Trophoblast cell (in vitro differentiated cells and primary cell): ENCODE measurements at regions not wholly inside any gene's neighbourhood (a gene's known extent, or its start where the extent isn't known, plus 50 kb on each side); places are given as distances from the start of the nearest gene placed in this dataset.

Source experiments
- DNase-seq, 2 donors: peaks; one replicate each; pipeline ENCODE4 v3.0.0-alpha.2; 2016
- H2AFZ ChIP-seq: 2 replicates; pipeline ENCODE4 v1.6.1; 2013; ENCODE audit warnings: low read length, moderate library complexity, mild to moderate bottlenecking; ENCODE audit not compliant: insufficient read depth, poor library complexity
- H2AK5ac ChIP-seq: 2 replicates; pipeline ENCODE4 v1.6.1; 2013; ENCODE audit warnings: mild to moderate bottlenecking, low read length
- H2BK120ac ChIP-seq: 2 replicates; pipeline ENCODE4 v1.6.1; 2013; ENCODE audit warnings: low read length, mild to moderate bottlenecking, moderate library complexity; ENCODE audit not compliant: insufficient read depth, poor library complexity
- H2BK12ac ChIP-seq: 2 replicates; pipeline ENCODE4 v1.6.1; 2013; ENCODE audit warnings: mild to moderate bottlenecking, low read length, moderate library complexity
- H2BK5ac ChIP-seq: 2 replicates; pipeline ENCODE4 v1.6.1; 2013; ENCODE audit warnings: low read length, low read depth, moderate library complexity, mild to moderate bottlenecking; ENCODE audit not compliant: poor library complexity
- H3K14ac ChIP-seq: 2 replicates; pipeline ENCODE4 v1.6.1; 2013; ENCODE audit warnings: mild to moderate bottlenecking, low read length
- H3K18ac ChIP-seq: 2 replicates; pipeline ENCODE4 v1.6.1; 2013; ENCODE audit warnings: mild to moderate bottlenecking, low read length
- H3K23ac ChIP-seq: 2 replicates; pipeline ENCODE4 v1.6.1; 2013; ENCODE audit warnings: low read length
- H3K27ac ChIP-seq: 2 replicates; pipeline ENCODE4 v1.5.1; 2013; ENCODE audit warnings: low read depth, mild to moderate bottlenecking, inconsistent platforms, low read length, moderate library complexity
- H3K27me3 ChIP-seq: 2 replicates; pipeline ENCODE4 v1.6.1; 2013; ENCODE audit warnings: inconsistent platforms, mild to moderate bottlenecking, low read length, moderate library complexity; ENCODE audit not compliant: insufficient read depth
- H3K36me3 ChIP-seq, 2 experiments: 1 replicate in 1 of 2; 2 replicates in 1 of 2; pipeline ENCODE4 v1.6.1; 2013; ENCODE audit warnings: low read length in 2 of 2, mild to moderate bottlenecking in 2 of 2, moderate library complexity in 1 of 2; ENCODE audit not compliant: insufficient read depth in 2 of 2, control insufficient read depth in 1 of 2
- H3K4ac ChIP-seq: 2 replicates; pipeline ENCODE4 v1.6.1; 2013; ENCODE audit warnings: low read depth, mild to moderate bottlenecking, low read length, moderate library complexity
- H3K4me1 ChIP-seq, 2 experiments: 1 replicate in 1 of 2; 2 replicates in 1 of 2; pipeline ENCODE4 v1.6.1; 2013; ENCODE audit warnings: low read length in 2 of 2, mild to moderate bottlenecking in 2 of 2, moderate library complexity in 1 of 2; ENCODE audit not compliant: insufficient read depth in 2 of 2, control insufficient read depth in 1 of 2
- H3K4me2 ChIP-seq: 2 replicates; pipeline ENCODE4 v1.6.1; 2013; ENCODE audit warnings: inconsistent platforms, mild to moderate bottlenecking, low read length, moderate library complexity
- H3K4me3 ChIP-seq: 2 replicates; pipeline ENCODE4 v1.5.1; 2013; ENCODE audit warnings: mild to moderate bottlenecking, low read depth, low read length, inconsistent platforms
- H3K79me1 ChIP-seq: one replicate; pipeline ENCODE4 v1.6.1; 2013; ENCODE audit warnings: low read length
- H3K79me2 ChIP-seq: 2 replicates; pipeline ENCODE4 v1.6.1; 2013; ENCODE audit warnings: low read length, mild to moderate bottlenecking; ENCODE audit not compliant: control insufficient read depth, insufficient read depth, poor library complexity
- H3K9ac ChIP-seq: 2 replicates; pipeline ENCODE4 v1.6.1; 2013; ENCODE audit warnings: mild to moderate bottlenecking, low read length
- H3K9me3 ChIP-seq: 2 replicates; pipeline ENCODE4 v1.6.1; 2013; ENCODE audit warnings: low read depth, mild to moderate bottlenecking, control low read depth, inconsistent platforms, low read length; ENCODE audit not compliant: insufficient read depth
- H4K12ac ChIP-seq: 2 replicates; pipeline ENCODE4 v1.6.1; 2013; ENCODE audit warnings: low read depth, mild to moderate bottlenecking, low read length, moderate library complexity
- H4K8ac ChIP-seq: 2 replicates; pipeline ENCODE4 v1.6.1; 2013; ENCODE audit warnings: low read depth, mild to moderate bottlenecking, low read length, moderate library complexity
- H4K91ac ChIP-seq: one replicate; pipeline ENCODE4 v1.6.1; 2013; ENCODE audit warnings: low read depth, mild to moderate bottlenecking, low read length, moderate library complexity
- WGBS: extraction: QIAGEN DNeasy Blood & Tissue Kit; methylation state at CpG from one replicate; pipeline ENCODE4 v1.1.7; 2013; ENCODE audit warnings: missing lambda C conversion rate; ENCODE audit not compliant: insufficient read length, insufficient coverage; ENCODE audit errors: extremely low coverage; 5-methylcytosine and 5-hydroxymethylcytosine counted together

- Histone ChIP-seq H2BK5ac (no peak overlapping the region), H2AK5ac (no peak overlapping the region), H3K18ac (no peak overlapping the region), H3K79me1 (no peaks in the 10 kb centered on the region), H3K9me3 (no peaks in the 10 kb centered on the region), H2BK120ac (no peak overlapping the region), H3K4me3 (no peak overlapping the region), H4K12ac (no peak overlapping the region), H3K4me1 (no peaks in the 10 kb centered on the region), H2BK12ac (no peak overlapping the region), H3K27me3 (no peaks in the 10 kb centered on the region), H3K23ac (no peak overlapping the region), H4K8ac (no peak overlapping the region), H3K14ac (no peak overlapping the region), H3K4ac (no peak overlapping the region), H3K27ac (no peak overlapping the region), H3K79me2 (no peaks in the 10 kb centered on the region), H3K9ac (no peak overlapping the region), H3K36me3 (no peaks in the 10 kb centered on the region), H4K91ac (no peak overlapping the region), H3K4me2 (no peak overlapping the region), H2AFZ (no peak overlapping the region)
- DNase-seq, result no peak
- no CpG with 5 or more reads among the region's 3 CpGs for WGBS
These were observed 121.2 kb upstream of the GPR26 start for GRCh38 chr10:123544986-123545385.

- no peaks in the 10 kb centered on the region for H3K79me1 ChIP-seq
- no peaks in the 10 kb centered on the region for H3K36me3 ChIP-seq
- no peak overlapping the region for H2AFZ ChIP-seq
- no peak overlapping the region for H3K14ac ChIP-seq
- H3K9me3 ChIP-seq, result peaks cover 2% of the 10 kb centered on the region
- no peak overlapping the region for H3K4me2 ChIP-seq
- H4K12ac ChIP-seq, result no peak overlapping the region
- H2BK12ac ChIP-seq, result no peak overlapping the region
- no peak overlapping the region for H2AK5ac ChIP-seq
- no peaks in the 10 kb centered on the region for H3K27me3 ChIP-seq
- H3K4ac ChIP-seq, result no peak overlapping the region
- DNase-seq, result no peak
- no peak overlapping the region for H3K4me3 ChIP-seq
- H2BK5ac ChIP-seq, result no peak overlapping the region
- H3K18ac ChIP-seq, result no peak overlapping the region
- no peak overlapping the region for H3K23ac ChIP-seq
- no peak overlapping the region for H2BK120ac ChIP-seq
- no peak overlapping the region for H3K27ac ChIP-seq
- H3K4me1 ChIP-seq, result no peaks in the 10 kb centered on the region
- no peak overlapping the region for H4K91ac ChIP-seq
- WGBS, result no CpG with 5 or more reads among the region's 2 CpGs
- no peak overlapping the region for H4K8ac ChIP-seq
- H3K79me2 ChIP-seq, result no peaks in the 10 kb centered on the region
- H3K9ac ChIP-seq, result no peak overlapping the region
These were observed 117.4 kb upstream of the GPR26 start for GRCh38 chr10:123548770-123549169.

DNA sequence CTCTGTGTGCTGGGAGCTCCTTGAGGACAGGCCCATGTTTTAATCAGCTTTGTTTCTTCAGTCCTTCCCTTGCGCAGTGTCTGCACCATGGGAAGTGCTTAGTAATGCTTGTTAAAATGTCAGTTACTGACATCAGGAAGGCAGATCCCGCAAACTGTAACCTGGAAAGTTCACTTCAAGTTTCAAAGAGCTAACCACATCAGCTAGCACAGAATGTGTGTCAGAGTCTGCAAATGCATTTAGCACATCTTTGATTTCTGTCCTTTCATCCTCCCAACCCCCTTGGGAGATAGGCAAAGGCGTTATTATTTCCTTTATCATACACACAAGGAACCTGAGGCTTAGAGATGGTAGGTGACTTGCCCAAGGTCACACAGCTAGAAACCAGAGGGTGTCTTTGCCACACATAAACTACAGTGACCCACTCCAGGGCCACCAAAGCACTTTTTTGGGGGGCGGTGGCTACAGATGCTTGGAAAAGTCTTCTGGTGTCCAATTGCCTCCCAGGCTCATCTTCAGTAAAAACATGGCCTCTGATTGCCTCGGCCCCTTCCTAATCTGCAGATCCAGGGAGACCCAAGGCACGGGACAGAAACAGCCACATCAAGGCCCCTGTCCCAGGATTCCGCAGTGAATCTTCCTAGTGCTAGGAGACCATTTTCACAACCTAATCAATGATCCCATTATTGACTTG lies 116.2 kb upstream of the GPR26 start:
- H3K9me3 ChIP-seq, result peaks cover 2% of the 10 kb centered on the region
- H3K79me1 ChIP-seq, result no peaks in the 10 kb centered on the region
- no peak overlapping the region for H3K27ac ChIP-seq
- H3K4ac ChIP-seq, result no peak overlapping the region
- no peaks in the 10 kb centered on the region for H3K27me3 ChIP-seq
- no peaks in the 10 kb centered on the region for H3K36me3 ChIP-seq
- H2BK12ac ChIP-seq, result no peak overlapping the region
- no peak overlapping the region for H3K18ac ChIP-seq
- H3K14ac ChIP-seq, result no peak overlapping the region
- no peak overlapping the region for H3K9ac ChIP-seq
- no peak overlapping the region for H2BK5ac ChIP-seq
- no peak overlapping the region for H2BK120ac ChIP-seq
- no peak overlapping the region for H4K8ac ChIP-seq
- H3K4me1 ChIP-seq, result no peaks in the 10 kb centered on the region
- no peak overlapping the region for H3K4me2 ChIP-seq
- no peak overlapping the region for H2AK5ac ChIP-seq
- no peak overlapping the region for H4K91ac ChIP-seq
- H3K79me2 ChIP-seq, result no peaks in the 10 kb centered on the region
- no peak overlapping the region for H3K23ac ChIP-seq
- DNase-seq, result no peak
- no peak overlapping the region for H4K12ac ChIP-seq
- H3K4me3 ChIP-seq, result no peak overlapping the region
- H2AFZ ChIP-seq, result no peak overlapping the region
- WGBS, result no CpG with 5 or more reads among the region's 7 CpGs

DNA sequence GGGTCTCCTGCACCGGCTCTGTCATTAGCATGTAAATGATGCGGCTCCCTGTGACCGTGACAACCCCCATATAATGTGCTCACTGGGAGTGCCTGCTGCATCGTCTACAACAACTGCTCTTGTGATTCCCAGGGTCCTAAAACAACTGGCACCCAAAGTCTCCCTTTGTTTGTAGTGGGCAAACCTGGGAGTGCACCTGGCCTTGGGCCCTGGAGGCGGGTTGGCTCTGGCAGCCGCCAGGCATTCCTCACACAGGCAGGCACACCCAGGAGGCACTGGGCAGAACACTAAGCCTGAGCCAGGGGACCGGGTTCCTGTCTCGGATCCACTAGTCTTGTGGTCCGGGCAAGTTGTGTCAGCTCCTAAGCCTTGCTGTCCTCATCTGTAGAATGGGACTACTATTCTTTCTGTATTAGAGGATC lies 115.5 kb upstream of the GPR26 start:
- no peak overlapping the region for H2BK12ac ChIP-seq
- no peak overlapping the region for H3K18ac ChIP-seq
- no peak overlapping the region for H4K12ac ChIP-seq
- WGBS, result no CpG with 5 or more reads among the region's 9 CpGs
- H3K79me2 ChIP-seq, result no peaks in the 10 kb centered on the region
- H3K27me3 ChIP-seq, result no peaks in the 10 kb centered on the region
- no peak overlapping the region for H2AFZ ChIP-seq
- H3K36me3 ChIP-seq, result no peaks in the 10 kb centered on the region
- no peak overlapping the region for H3K27ac ChIP-seq
- H3K9me3 ChIP-seq, result peaks cover 2% of the 10 kb centered on the region
- H4K91ac ChIP-seq, result no peak overlapping the region
- DNase-seq, result no peak
- no peaks in the 10 kb centered on the region for H3K79me1 ChIP-seq
- H3K4ac ChIP-seq, result no peak overlapping the region
- no peak overlapping the region for H2AK5ac ChIP-seq
- no peak overlapping the region for H3K14ac ChIP-seq
- no peak overlapping the region for H2BK120ac ChIP-seq
- H2BK5ac ChIP-seq, result no peak overlapping the region
- H4K8ac ChIP-seq, result no peak overlapping the region
- H3K9ac ChIP-seq, result no peak overlapping the region
- H3K4me3 ChIP-seq, result no peak overlapping the region
- H3K4me1 ChIP-seq, result no peaks in the 10 kb centered on the region
- H3K4me2 ChIP-seq, result no peak overlapping the region
- H3K23ac ChIP-seq, result no peak overlapping the region
